ENCODE measurements at regions not wholly inside any gene's neighbourhood (a gene's known extent, or its start where the extent isn't known, plus 50 kb on each side); places are given as distances from the start of the nearest gene placed in this dataset.

DNA sequence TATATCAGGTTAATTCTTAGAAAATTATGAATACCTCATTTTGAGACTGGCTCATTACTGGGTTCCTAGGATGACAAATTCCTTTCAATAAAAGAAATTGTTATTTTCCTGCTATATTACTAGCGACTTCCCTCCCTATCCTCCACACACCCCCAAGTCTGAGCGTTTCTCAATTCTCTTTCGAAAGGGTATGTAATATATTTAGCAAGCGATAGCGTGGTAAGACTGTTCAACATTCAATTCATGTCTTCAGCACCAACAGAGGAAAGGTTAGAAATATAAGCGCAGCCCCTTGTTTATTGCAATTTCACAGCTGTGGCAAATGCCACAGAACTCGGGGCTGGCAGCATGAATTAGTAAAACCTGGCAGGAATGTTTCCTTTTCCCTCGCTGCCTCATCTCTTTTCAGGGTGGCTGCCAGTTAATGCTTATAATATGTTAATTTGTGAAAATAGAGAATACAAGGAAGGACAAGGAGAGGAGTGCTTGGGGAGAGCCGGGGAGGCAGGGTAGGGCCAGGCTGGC, 152.7 kb upstream of the TBCA start:
- intact Hi-C loops (cut with DNase I), result no loop called here
- H3K4me1 ChIP-seq (ENCODE audit: control insufficient read depth, insufficient read depth, low read length), result no peaks in the 10 kb centered on the region
- 81% methylated on average over 9 of the region's 9 CpGs for WGBS
- H3K9me3 ChIP-seq (ENCODE audit: control insufficient read depth, low read length), result no peaks in the 10 kb centered on the region
- no peaks in the 10 kb centered on the region for H3K27me3 ChIP-seq (ENCODE audit: control insufficient read depth, insufficient read depth)
- no peak for ATAC-seq
- no peak overlapping the region for H3K27ac ChIP-seq (ENCODE audit: low read length)
- no peak overlapping the region for H3K4me3 ChIP-seq (ENCODE audit: low read length)
- no peak for DNase-seq

DNA sequence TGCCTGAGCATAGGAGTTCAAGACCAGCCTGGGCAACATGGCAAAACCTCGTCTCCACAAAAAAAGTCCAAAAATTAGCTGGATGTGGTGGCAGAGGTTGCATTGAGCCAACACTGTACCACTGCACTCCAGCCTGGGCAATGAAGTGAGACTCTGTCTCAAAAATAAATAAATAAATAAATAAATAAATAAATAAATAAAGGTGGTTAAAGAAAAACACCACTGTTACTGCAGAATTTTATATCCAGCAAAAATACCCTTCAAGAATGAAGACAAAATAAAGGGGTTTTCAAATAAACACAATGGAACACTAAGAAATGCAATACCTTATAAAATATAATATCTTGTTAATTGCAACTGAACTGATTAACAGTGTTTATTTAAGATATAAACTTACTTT, 150.2 kb upstream of the TBCA start:
- Histone ChIP-seq H3K27ac (ENCODE audit: low read length) (no peak overlapping the region), H3K4me1 (ENCODE audit: control insufficient read depth, insufficient read depth, low read length) (no peaks in the 10 kb centered on the region), H3K4me3 (ENCODE audit: low read length) (no peak overlapping the region), H3K27me3 (ENCODE audit: control insufficient read depth, insufficient read depth) (no peaks in the 10 kb centered on the region), H3K9me3 (ENCODE audit: control insufficient read depth, low read length) (no peaks in the 10 kb centered on the region)
- no peak for DNase-seq
- intact Hi-C loops (cut with DNase I), result no loop called here
- no peak for ATAC-seq
- 52% methylated on average over 1 of the region's 1 CpG for WGBS

DNA sequence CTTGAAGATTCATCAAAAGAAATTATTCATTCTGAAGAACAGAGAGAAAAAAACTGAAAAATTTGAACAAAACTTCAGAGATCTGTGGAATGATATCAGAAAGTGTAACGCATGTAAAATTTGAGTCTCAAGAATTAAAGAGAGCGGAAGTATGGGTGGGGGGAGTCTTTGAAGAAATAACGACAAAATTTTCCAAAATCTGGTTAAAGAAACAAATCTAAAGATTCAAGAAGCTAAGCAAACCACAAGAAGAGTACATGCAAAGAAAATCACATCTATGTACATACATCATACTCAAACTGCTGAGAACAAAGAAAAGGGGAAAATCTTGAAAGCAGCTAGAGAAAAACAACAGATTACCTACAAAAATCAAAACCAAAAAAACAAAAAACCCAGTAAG, 149.4 kb upstream of the TBCA start:
- Histone ChIP-seq H3K27ac (ENCODE audit: low read length) (no peak overlapping the region), H3K4me3 (ENCODE audit: low read length) (no peak overlapping the region), H3K27me3 (ENCODE audit: control insufficient read depth, insufficient read depth) (no peaks in the 10 kb centered on the region), H3K4me1 (ENCODE audit: control insufficient read depth, insufficient read depth, low read length) (no peaks in the 10 kb centered on the region), H3K9me3 (ENCODE audit: control insufficient read depth, low read length) (no peaks in the 10 kb centered on the region)
- WGBS, result 89% methylated on average over 3 of the region's 3 CpGs
- no peak for ATAC-seq
- intact Hi-C loops (cut with DNase I), result no loop called here
- DNase-seq, result no peak

DNA sequence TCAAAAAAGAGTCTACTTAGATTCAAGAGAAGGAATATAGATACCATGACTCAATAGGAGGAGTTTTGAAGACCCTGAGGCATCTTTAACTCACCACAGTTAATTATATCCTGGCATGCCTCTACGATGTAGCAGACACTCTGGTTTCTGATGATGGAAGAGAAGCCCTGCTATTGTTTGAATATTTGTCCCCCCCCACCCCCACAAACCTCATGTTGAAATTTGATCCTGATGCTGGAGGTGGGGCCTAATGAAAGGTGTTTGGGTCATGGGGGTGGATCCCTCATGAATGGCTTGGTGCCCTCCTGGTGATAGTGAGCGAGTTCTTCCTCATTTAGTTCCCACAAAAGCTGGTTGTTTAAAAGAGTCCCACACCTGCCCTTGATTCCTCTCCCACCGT, 147.9 kb upstream of the TBCA start:
- Histone ChIP-seq H3K4me3 (ENCODE audit: low read length) (no peak overlapping the region), H3K9me3 (ENCODE audit: control insufficient read depth, low read length) (no peaks in the 10 kb centered on the region), H3K27ac (ENCODE audit: low read length) (no peak overlapping the region), H3K4me1 (ENCODE audit: control insufficient read depth, insufficient read depth, low read length) (no peaks in the 10 kb centered on the region), H3K27me3 (ENCODE audit: control insufficient read depth, insufficient read depth) (no peaks in the 10 kb centered on the region)
- ATAC-seq (no peak), DNase-seq (no peak)
- intact Hi-C loops (cut with DNase I), result no loop called here
- WGBS, result 44% methylated on average over 3 of the region's 3 CpGs

DNA sequence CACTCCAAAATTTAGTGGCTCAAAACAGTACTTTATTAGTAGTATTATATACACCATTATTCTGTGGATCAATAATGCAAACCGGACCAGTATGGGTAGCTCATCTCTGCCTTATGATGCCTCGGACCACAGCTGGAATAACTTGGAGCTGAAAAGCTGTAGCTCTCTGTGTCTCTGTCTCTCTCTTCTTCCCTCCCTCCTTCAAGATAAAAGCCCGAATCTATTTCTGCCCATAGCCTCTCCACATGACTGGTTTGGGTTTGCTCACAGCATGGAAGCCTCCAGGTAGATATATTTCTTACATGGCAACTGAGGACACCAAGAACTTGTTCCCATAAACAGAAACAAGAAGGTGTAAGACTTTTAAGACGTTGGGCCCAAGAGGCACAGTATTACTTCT, 147.5 kb upstream of the TBCA start:
- no peak overlapping the region for H3K27ac ChIP-seq (ENCODE audit: low read length)
- no peaks in the 10 kb centered on the region for H3K27me3 ChIP-seq (ENCODE audit: control insufficient read depth, insufficient read depth)
- no peaks in the 10 kb centered on the region for H3K4me1 ChIP-seq (ENCODE audit: control insufficient read depth, insufficient read depth, low read length)
- H3K4me3 ChIP-seq (ENCODE audit: low read length), result no peak overlapping the region
- intact Hi-C loops (cut with DNase I), result no loop called here
- DNase-seq (no peak), ATAC-seq (no peak)
- H3K9me3 ChIP-seq (ENCODE audit: control insufficient read depth, low read length), result no peaks in the 10 kb centered on the region
- WGBS, result 68% methylated on average over 4 of the region's 4 CpGs

DNA sequence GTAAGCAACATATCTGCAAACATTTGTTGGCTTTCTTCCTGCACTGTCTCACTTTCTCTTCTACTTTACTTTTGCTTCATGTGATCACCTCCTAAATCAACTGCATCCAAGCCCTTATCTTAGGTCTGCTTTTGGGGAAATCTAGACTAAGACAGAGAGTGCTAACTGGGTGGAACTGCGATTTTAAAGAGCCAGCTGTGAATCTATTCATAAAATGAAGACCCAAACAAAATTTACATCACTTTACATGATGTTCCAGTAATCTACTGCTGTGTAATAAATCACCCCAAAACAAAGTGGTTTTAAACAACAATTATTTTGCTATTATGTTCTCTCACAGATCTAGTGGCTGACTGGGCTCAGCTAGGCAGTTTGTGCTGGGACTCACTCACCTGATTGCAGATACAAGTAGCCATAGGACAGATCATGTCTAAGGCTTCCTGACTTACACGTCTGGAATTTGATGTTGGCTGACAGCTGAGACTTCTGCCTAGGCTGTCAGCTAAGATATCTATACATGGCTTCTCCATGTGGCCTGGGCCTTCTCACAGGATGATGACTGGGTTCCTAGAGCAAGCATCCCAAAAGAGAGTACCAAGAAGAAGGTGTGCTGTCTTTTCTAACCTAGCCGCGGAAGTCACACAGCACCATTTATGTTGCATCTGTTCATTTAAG, 145.1 kb upstream of the TBCA start:
- Histone ChIP-seq H3K4me1 (ENCODE audit: control insufficient read depth, insufficient read depth, low read length) (no peaks in the 10 kb centered on the region), H3K4me3 (ENCODE audit: low read length) (no peak overlapping the region), H3K27ac (ENCODE audit: low read length) (no peak overlapping the region), H3K27me3 (ENCODE audit: control insufficient read depth, insufficient read depth) (no peaks in the 10 kb centered on the region), H3K9me3 (ENCODE audit: control insufficient read depth, low read length) (no peaks in the 10 kb centered on the region)
- ATAC-seq, result no peak
- no peak for DNase-seq
- 84% methylated on average over 4 of the region's 4 CpGs for WGBS
- intact Hi-C loops (cut with DNase I), result no loop called here

DNA sequence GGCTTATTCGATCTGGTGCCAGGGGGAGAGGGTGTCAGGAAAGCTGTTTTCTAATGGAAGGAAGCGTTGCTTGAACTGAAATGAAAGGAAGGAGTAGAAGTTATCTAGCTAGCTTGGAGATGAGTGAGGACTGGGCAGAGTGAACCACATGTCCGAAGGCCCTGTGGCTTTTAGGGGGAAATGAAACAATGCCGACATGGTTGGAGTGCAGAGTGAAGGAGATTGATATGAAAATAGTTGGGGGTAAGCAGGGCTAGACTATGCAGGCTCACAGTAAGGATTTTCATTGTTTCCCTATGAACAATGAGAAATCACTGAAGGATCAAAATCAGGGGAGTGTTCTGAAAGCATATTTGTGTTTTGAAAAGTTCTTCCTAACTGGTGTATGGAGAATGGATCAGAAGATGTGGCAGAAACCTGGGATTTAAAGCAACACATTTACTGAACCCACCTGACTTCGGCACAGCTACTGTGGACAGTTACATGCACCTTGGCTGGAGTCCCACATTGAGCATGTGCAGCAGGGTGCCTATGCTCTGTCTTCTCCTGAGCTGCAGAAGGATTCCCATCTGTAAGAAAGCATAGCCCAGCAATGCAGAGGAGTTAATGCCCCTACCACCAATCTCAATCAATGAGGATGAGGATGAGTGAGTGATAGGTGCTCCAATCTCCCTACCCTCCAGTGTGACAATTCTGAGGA, 144.4 kb upstream of the TBCA start:
- Histone ChIP-seq H3K27ac (ENCODE audit: low read length) (no peak overlapping the region), H3K4me3 (ENCODE audit: low read length) (no peak overlapping the region), H3K4me1 (ENCODE audit: control insufficient read depth, insufficient read depth, low read length) (no peaks in the 10 kb centered on the region), H3K9me3 (ENCODE audit: control insufficient read depth, low read length) (no peaks in the 10 kb centered on the region), H3K27me3 (ENCODE audit: control insufficient read depth, insufficient read depth) (no peaks in the 10 kb centered on the region)
- 74% methylated on average over 5 of the region's 5 CpGs for WGBS
- intact Hi-C loops (cut with DNase I), result no loop called here
- ATAC-seq (no peak), DNase-seq (no peak)

DNA sequence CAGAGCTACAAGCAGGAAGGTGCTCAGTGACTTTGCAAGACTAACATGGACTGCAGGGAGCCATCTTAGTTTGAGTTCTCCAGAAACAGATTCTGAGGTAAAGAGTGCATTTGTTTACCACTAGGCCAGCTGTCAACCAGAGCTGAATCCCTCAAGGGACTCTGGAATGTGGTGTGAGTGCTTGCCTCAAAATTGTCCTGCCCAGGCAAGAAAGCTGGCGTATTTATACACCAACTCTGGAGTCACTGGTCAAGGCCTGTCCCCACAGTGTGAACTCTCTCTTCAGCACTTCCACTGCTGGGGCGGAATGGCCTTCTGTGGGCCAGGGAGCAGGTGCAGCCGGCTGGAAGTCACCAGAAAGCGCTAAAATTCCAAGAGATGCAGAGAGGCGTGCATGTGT, 139.2 kb upstream of the TBCA start:
- Histone ChIP-seq H3K27me3 (ENCODE audit: control insufficient read depth, insufficient read depth) (no peaks in the 10 kb centered on the region), H3K27ac (ENCODE audit: low read length) (no peak overlapping the region), H3K4me3 (ENCODE audit: low read length) (no peak overlapping the region), H3K4me1 (ENCODE audit: control insufficient read depth, insufficient read depth, low read length) (no peaks in the 10 kb centered on the region), H3K9me3 (ENCODE audit: control insufficient read depth, low read length) (no peaks in the 10 kb centered on the region)
- intact Hi-C loops (cut with DNase I), result no loop called here
- WGBS, result 94% methylated on average over 5 of the region's 5 CpGs
- ATAC-seq, result no peak
- no peak for DNase-seq

DNA sequence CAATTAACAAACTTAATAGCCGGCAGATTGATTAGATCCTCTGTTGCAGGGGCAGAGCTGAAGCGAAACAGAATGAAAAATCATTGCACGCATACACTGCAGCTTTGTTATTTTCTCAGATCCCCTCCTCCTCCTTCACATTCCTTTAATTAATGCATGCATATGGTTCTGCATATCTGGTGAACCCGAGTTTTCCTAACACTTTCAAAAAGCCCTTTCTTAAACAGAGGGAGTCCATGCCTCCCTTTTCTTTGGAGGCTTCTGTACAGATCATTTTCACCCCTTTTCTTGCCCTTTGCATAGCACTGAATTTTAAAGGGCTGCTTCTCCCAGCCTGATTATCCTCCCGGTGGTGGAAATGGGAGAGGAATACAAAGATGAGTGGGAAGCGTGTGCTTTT, 136.6 kb upstream of the TBCA start:
- Histone ChIP-seq H3K9me3 (ENCODE audit: control insufficient read depth, low read length) (no peaks in the 10 kb centered on the region), H3K27ac (ENCODE audit: low read length) (no peak overlapping the region), H3K4me1 (ENCODE audit: control insufficient read depth, insufficient read depth, low read length) (no peaks in the 10 kb centered on the region), H3K27me3 (ENCODE audit: control insufficient read depth, insufficient read depth) (no peaks in the 10 kb centered on the region), H3K4me3 (ENCODE audit: low read length) (no peak overlapping the region)
- WGBS, result 48% methylated on average over 6 of the region's 6 CpGs
- ATAC-seq (no peak), DNase-seq (no peak)
- intact Hi-C loops (cut with DNase I), result no loop called here

DNA sequence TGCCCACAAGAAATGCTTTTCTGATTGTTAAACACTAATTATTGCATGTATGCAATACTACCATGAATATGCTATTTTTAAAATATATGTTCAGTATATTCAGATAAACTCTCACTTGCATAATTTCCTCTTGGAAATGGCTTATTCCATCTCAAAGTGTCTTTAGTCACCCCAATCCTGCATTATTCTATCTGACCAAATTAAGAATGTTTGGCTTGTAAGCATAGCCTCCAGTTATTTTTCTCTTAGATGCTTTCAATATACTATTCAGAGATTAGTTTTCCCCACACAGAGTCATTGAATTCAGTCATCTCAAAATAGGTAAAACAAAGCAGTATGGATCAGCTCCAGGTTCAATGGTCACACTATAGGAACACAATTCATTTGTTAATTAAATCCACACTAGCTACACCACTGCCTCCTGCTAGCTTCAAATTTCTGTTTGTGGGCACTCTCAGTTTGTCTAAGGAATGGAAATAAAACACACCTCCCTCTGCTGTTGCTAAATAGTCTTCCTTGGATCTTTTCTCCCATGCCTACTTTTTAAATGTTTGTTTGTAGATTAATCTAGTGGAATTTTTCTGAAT, 134.6 kb upstream of the TBCA start:
- no peaks in the 10 kb centered on the region for H3K9me3 ChIP-seq (ENCODE audit: control insufficient read depth, low read length)
- ATAC-seq (no peak), DNase-seq (no peak)
- H3K27ac ChIP-seq (ENCODE audit: low read length), result no peak overlapping the region
- intact Hi-C loops (cut with DNase I), result no loop called here
- H3K4me1 ChIP-seq (ENCODE audit: control insufficient read depth, insufficient read depth, low read length), result no peaks in the 10 kb centered on the region
- H3K27me3 ChIP-seq (ENCODE audit: control insufficient read depth, insufficient read depth), result no peaks in the 10 kb centered on the region
- H3K4me3 ChIP-seq (ENCODE audit: low read length), result no peak overlapping the region

DNA sequence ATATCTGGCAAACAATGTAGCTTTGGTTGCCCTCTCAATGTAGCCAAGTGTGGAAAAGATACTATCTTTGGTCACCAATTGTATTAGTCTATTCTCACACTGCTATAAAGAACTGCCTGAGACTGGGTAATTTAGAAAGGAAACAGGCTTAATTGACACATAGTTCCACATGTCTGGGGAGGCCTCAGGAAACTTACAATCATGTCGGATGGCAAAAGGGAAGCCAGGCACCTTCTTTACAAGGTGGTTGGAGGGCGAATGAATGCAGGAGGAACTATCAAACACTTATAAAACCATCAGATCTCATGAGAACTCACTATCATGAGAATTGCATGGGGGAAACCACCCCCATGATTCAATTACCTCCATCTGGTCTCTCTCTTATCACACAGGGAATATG, 133.1 kb upstream of the TBCA start:
- no peaks in the 10 kb centered on the region for H3K27me3 ChIP-seq (ENCODE audit: control insufficient read depth, insufficient read depth)
- no peak for ATAC-seq
- no peak overlapping the region for H3K27ac ChIP-seq (ENCODE audit: low read length)
- H3K4me3 ChIP-seq (ENCODE audit: low read length), result no peak overlapping the region
- no peaks in the 10 kb centered on the region for H3K9me3 ChIP-seq (ENCODE audit: control insufficient read depth, low read length)
- intact Hi-C loops (cut with DNase I), result no loop called here
- DNase-seq, result no peak
- H3K4me1 ChIP-seq (ENCODE audit: control insufficient read depth, insufficient read depth, low read length), result no peaks in the 10 kb centered on the region
- 87% methylated on average over 2 of the region's 2 CpGs for WGBS
